Large intestine (tissue), 3 donors: ENCODE measurements at regions not wholly inside any gene's neighbourhood (a gene's known extent, or its start where the extent isn't known, plus 50 kb on each side); places are given as distances from the start of the nearest gene placed in this dataset.
"Not testable (repeated sequence)": the region's sequence is repeated elsewhere in the genome, so short reads cannot be mapped to it uniquely, and the experiment has no call there.

Source experiments
- DNase-seq, 2 donors: peaks; one replicate each; pipeline versions ENCODE4 v3.0.0 to v3.0.0-alpha.2; 2013
- H3K27ac ChIP-seq: one replicate; pipeline ENCODE4 v1.5.1; 2013; ENCODE audit warnings: low read length
- H3K27me3 ChIP-seq: 2 replicates; pipeline ENCODE4 v1.6.1; 2013; ENCODE audit warnings: low read length; ENCODE audit not compliant: control insufficient read depth, insufficient read depth
- H3K36me3 ChIP-seq: 2 replicates; pipeline ENCODE4 v1.6.1; 2013; ENCODE audit warnings: low read length; ENCODE audit not compliant: control insufficient read depth, insufficient read depth
- H3K4me1 ChIP-seq: one replicate; pipeline ENCODE4 v1.6.1; 2013; ENCODE audit warnings: low read length; ENCODE audit not compliant: control insufficient read depth, insufficient read depth
- H3K4me3 ChIP-seq: one replicate; pipeline ENCODE4 v1.5.1; 2013; ENCODE audit warnings: low read length
- H3K9me3 ChIP-seq: one replicate; pipeline ENCODE4 v1.6.1; 2013; ENCODE audit warnings: mild to moderate bottlenecking, low read depth, low read length, moderate library complexity; ENCODE audit not compliant: control insufficient read depth
- WGBS: methylation state at CpG from one replicate; pipeline ENCODE4 v1.1.5; 2013; ENCODE audit warnings: low lambda C conversion rate; ENCODE audit not compliant: insufficient coverage; 5-methylcytosine and 5-hydroxymethylcytosine counted together

DNA sequence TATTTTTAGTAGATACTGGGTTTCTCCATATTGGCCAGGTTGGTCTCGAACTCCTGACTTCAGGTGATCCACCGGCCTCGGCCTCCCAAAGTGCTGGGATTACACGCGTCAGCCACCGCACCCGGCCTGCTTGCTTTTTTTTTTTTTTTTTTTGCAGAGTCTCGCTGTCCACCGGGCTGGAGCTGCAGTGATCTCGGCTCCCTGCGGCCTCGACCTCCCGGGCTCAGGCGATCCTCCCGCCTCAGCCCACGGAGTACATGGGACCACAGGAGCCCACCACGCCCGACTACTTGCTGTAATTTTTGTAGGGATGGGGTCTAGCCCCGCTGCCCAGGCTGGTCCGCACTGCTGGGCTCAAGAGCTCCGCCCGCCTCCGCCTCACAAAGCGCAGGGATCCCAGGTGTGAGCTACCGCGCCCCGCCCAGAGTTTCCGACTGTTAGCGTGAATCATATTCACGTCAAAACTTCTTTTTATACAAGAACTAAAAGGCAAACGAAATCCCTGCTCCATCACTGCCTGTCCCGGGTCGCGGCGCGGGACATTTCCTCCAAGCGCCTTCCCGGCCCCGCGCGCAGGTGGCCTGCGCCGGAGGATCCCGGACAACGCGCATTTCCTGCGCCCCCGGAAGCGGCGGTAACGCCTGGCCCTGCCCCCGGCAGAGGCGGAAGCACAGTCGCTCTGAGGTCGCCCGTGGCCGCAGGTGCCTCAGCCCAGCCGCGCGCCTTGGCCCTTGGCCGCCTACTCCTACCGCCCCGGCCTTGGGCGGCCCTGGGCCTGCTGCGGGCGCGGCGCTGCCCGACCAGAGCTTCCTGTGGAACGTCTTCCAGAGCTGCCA is 50.9 kb upstream of the APOD start:
- Histone ChIP-seq H3K4me3 (peak overlapping the region; percentile 33), H3K27ac (peak overlapping the region; percentile 45)
- WGBS, result no CpG with 5 or more reads among the region's 70 CpGs
- not testable (repeated sequence) for H3K9me3 ChIP-seq, H3K4me1 ChIP-seq, H3K36me3 ChIP-seq, H3K27me3 ChIP-seq, DNase-seq
